GM18868 (cell line): ENCODE measurements at regions not wholly inside any gene's neighbourhood (a gene's known extent, or its start where the extent isn't known, plus 50 kb on each side); places are given as distances from the start of the nearest gene placed in this dataset.

Experiments
- ATAC-seq: cut with Tn5 transposase; IDR thresholded peaks from one replicate; pipeline ENCODE4 v1.9.1; 2021; ENCODE audit warnings: mild to moderate bottlenecking, moderate library complexity; ENCODE audit not compliant: unreplicated experiment

DNA sequence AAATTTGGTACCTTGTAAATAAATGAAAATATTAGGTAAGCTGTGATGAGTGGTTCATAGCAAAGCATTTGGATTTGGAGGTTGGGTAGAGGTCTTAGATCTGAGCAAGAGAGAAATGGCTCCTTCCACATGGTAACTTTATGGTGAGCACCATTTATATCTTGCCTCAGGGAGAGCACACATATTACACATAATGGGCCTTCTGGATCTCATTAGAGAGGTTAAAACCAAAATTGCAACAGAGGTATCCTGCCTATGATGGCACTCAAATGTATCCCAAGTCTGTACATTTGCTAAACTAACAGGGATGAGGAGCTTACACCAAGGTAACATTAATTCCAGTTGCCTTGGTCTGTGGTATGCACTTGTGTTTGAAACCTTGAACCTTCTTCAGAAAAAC is 87.1 kb upstream of the PUDP start:
- no peak for ATAC-seq

- no peak for ATAC-seq
Measured at GRCh38 chrX:7233580-7234406, 85.8 kb upstream of the PUDP start.

GRCh38 chrX:7228226-7228625 is 80.3 kb upstream of the PUDP start:
- ATAC-seq, result no peak

- ATAC-seq, result no peak
Measured at GRCh38 chrX:7225338-7225737, 77.4 kb upstream of the PUDP start.

- ATAC-seq, result no peak
Measured at GRCh38 chrX:7223271-7223670, 75.3 kb upstream of the PUDP start.

DNA sequence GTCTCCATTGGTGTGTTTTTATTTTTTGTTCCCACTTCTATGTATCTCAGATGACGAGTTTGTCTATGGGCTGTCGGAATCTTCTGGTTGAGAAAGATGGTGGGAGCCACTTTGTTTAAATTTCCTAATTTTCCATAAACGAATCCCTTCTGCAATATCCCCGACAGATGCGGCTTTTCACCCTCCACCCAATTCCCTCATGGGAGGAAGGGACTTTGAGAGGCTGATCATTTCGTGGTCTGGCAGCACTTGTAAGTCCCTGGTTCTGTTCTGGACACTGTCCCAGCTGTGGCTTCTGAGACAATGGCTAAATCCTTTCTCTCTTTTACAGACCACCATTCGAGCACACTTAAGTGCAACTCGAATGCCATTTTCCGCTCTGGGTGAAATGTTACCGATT is 72.2 kb upstream of the PUDP start:
- ATAC-seq, result no peak

DNA sequence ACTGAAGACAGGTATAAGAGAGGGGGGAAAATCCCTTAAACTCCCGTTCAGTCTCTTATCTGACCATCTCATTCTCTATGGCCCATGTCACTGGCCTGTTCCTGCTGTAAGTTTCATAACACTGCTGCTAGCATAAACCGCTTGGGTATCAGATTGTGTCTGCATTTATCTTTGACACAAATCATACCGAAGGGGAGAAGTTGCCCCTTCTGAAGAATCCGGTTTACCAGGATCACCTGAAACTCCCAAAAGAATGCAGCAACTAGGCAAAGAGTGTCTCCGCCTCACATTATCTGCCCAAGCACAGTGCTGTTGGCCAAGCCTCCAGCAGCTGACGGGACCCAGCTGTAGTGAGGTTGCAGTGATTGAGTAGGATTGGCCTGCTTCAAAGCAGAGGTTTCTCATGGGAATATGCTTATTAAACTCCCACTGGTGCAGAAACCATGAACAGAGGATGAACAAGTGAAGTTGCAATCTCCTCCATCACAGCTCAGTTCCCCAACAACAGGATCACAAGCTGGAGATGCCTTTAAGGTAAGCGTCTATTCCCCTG is 71.3 kb upstream of the PUDP start:
- ATAC-seq, result peak; percentile 84

GRCh38 chrX:7218321-7219152 is 70.6 kb upstream of the PUDP start:
- ATAC-seq, result no peak

DNA sequence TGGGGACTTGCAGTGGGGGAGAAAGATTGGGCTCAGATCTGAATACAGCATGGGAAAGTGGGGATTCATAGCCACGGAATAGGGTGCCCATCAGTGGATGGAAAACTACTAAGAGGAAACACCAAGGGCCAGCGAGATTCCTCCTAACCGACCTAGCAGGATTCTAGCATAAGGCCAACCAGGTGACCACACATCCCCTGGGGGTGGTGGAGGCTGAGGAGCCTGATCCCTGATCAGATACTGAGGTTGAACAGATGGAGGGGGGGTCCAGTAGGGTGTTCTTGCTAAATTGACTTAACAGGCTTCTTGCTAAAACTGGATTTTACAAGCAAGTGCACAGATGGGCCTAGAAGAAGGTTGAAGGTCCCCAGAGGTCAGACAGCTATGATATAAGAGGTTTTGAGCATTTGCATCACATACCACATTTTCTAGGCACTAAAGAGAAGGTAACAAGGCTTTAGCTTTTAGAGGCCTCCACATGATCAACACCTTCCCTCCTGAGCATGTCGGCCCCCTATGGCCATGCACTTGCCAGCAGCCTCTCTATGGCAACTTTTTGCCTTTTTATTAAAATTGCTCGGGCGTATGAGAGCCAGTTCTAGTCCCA is 69.1 kb upstream of the PUDP start:
- no peak for ATAC-seq

- ATAC-seq, result no peak
Measured at GRCh38 chrX:7215842-7216241, 67.9 kb upstream of the PUDP start.

DNA sequence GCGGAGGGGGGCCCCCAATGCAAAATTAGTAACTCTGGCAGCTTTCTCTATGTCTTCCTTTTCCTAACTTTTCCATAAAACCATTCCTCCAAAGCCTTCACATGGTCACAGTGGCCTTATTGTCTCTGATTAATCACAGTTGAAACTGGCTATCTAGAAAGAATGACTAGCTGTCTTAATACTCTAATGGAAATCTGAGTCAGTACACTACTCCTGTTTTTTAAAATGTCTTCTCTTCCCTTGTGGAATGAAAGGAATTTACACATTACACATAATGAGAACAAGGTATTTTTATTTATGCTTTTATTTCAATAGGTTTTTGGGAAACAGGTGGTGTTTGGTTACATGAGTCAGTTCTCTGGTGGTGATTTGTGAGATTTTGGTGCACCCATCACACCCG is 66.3 kb upstream of the PUDP start:
- ATAC-seq, result no peak

DNA sequence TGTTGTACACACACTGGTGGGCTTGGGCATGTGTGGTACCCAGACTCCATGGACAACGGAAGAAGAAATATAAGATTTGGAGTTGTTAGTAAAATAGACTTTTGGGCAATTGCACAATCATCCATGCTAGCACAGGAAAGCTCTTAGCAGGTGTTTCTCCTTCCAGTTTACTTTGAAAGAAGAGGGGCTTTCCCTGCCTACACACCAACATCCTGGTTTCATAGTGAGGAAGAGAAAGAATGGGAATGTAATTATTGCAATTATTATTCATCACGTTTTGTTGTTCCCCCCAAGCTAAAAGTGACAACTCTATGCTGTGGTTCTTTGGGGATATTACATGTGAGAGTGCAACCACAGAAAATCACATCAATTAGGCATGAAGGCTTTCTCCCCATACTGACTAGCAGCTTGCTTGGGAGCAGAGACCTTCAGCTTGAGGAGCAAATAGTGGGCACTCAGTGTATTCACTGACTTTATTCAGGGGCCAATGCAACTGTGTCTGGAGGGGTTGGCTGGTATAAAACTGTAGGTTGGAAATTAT is 57.2 kb upstream of the PUDP start:
- no peak for ATAC-seq

DNA sequence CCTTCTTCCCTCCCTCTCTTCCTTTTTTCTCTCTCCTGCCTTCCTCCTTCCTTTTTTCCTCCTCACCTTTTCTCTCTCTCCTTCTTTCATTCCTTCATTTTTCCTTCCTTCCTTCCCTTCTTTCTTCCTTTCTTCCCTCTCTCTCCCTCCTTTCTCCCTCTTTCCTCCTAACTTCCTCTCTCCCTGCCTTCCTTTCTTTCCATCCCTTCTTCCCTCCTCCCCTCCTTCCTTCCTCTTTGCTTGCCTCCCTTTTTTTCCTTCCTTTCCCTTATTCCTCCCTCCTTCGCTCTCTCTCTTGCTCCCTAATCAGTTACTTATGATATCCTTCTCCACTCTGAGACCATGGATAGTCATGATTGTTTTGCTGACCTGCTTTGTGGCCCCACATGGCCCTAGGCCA is 56.7 kb upstream of the PUDP start:
- no peak for ATAC-seq

- no peak for ATAC-seq
Measured at GRCh38 chrX:7202206-7202605, 54.3 kb upstream of the PUDP start.

DNA sequence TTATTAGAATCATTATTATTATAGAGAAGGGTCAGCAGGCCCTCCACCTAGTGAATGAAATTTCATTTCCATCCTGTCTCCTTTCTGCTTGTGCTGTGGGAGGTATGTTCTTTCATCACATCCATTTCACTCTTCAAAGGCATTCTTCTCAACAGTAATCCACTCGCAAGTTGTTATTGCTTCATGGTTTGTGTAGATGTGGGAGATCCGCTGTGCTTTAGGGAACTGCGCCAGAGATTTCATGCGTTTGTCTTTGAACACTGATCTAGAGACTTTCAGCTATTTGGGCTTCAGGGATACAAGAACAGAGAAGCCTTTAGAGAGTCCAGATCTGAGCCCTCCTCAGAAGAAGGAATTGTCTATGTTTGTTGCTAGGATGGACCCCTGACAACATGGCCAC is 53.5 kb upstream of the PUDP start:
- ATAC-seq, result no peak

GRCh38 chrX:7198499-7198898 is 50.5 kb upstream of the PUDP start:
- no peak for ATAC-seq
